ENCODE measurements at regions not wholly inside any gene's neighbourhood (a gene's known extent, or its start where the extent isn't known, plus 50 kb on each side); places are given as distances from the start of the nearest gene placed in this dataset.
"Not testable (repeated sequence)": the region's sequence is repeated elsewhere in the genome, so short reads cannot be mapped to it uniquely, and the experiment has no call there.

- no peak overlapping the region for H3K4me3 ChIP-seq (ENCODE audit: low read length in 2 of 2)
- H3K4me1 ChIP-seq (ENCODE audit: control insufficient read depth in 2 of 2, insufficient read depth in 1 of 2, low read depth in 1 of 2, low read length in 2 of 2) = no peaks in the 10 kb centered on the region
- H3K18ac ChIP-seq (ENCODE audit: low read length) = no peak overlapping the region
- H3K79me1 ChIP-seq (ENCODE audit: low read depth, low read length) = no peaks in the 10 kb centered on the region
- no peak overlapping the region for H3K27ac ChIP-seq (replicated peaks; ENCODE audit: low read length)
- no peaks in the 10 kb centered on the region for H3K27me3 ChIP-seq (ENCODE audit: control insufficient read depth in 3 of 3, insufficient read depth in 3 of 3, low read depth in 1 of 3, low read length in 3 of 3)
- H3K4ac ChIP-seq (ENCODE audit: low read length) = no peak overlapping the region
- no peak overlapping the region for H2BK12ac ChIP-seq (ENCODE audit: low read length)
- H2BK15ac ChIP-seq (ENCODE audit: low read length) = no peak overlapping the region
- no peak overlapping the region for H2BK5ac ChIP-seq (ENCODE audit: low read length)
- H2AFZ ChIP-seq (ENCODE audit: low read length) = no peak overlapping the region
- no peak overlapping the region for H3K23ac ChIP-seq (ENCODE audit: low read depth, low read length, poor library complexity)
- H3K14ac ChIP-seq (ENCODE audit: low read length) = no peak overlapping the region
- H3K9me3 ChIP-seq (replicated peaks in 1 of 2; ENCODE audit: control insufficient read depth in 2 of 2, insufficient read depth in 1 of 2, low read depth in 1 of 2, low read length in 2 of 2) = no peaks in the 10 kb centered on the region
- DNase-seq (ENCODE audit: low spot score) = no peak
- H3K9ac ChIP-seq (ENCODE audit: low read depth, low read length, poor library complexity) = no peak overlapping the region
- no peak overlapping the region for H4K91ac ChIP-seq (ENCODE audit: low read depth, low read length, poor library complexity)
- H3K4me2 ChIP-seq (ENCODE audit: insufficient read depth, low read length, poor library complexity, severe bottlenecking) = no peak overlapping the region
- no peaks in the 10 kb centered on the region for H3K36me3 ChIP-seq (replicated peaks in 1 of 2; ENCODE audit: control insufficient read depth in 2 of 2, insufficient read depth in 2 of 2, low read length in 2 of 2)
- no peak overlapping the region for H2AK5ac ChIP-seq (ENCODE audit: low read depth, low read length)
- WGBS, 2 donors (ENCODE audit: extremely low coverage in 2 of 2, insufficient read length in 2 of 2, insufficient replicate concordance in 1 of 2) = no CpG with 5 or more reads among the region's 4 CpGs
- no peak overlapping the region for H2BK120ac ChIP-seq (ENCODE audit: low read depth, low read length)
- H4K8ac ChIP-seq (ENCODE audit: low read depth, low read length) = no peak overlapping the region
Observed at GRCh38 chr5:23994581-23995370, 487.4 kb downstream of the PRDM9 start.

DNA sequence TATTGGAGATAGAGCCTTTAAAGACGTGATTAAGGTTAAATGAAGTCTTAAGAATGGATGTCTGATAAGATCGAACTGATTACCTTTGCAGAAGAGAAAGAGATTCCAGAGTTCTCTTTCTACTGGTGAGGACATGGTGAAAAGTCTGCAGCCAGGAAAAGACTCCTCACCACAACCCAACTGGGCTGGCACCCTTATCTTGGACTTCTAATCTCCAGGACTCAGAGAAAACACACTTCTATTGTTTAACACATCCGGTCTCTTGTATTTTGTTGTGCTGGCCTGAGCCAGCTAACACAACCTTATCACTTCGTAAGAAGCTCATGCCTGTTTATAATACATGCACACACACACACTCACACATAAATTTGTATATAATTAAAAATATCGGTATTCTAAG, 489.1 kb downstream of the PRDM9 start:
- Histone ChIP-seq H3K4me1 (ENCODE audit: control insufficient read depth in 2 of 2, insufficient read depth in 1 of 2, low read depth in 1 of 2, low read length in 2 of 2) (no peaks in the 10 kb centered on the region), H3K4ac (ENCODE audit: low read length) (no peak overlapping the region), H2BK12ac (ENCODE audit: low read length) (no peak overlapping the region), H3K4me2 (ENCODE audit: insufficient read depth, low read length, poor library complexity, severe bottlenecking) (no peak overlapping the region), H3K4me3 (ENCODE audit: low read length in 2 of 2) (no peak overlapping the region), H3K23ac (ENCODE audit: low read depth, low read length, poor library complexity) (no peak overlapping the region), H2AK5ac (ENCODE audit: low read depth, low read length) (no peak overlapping the region), H2BK15ac (ENCODE audit: low read length) (no peak overlapping the region), H3K18ac (ENCODE audit: low read length) (no peak overlapping the region), H3K27me3 (ENCODE audit: control insufficient read depth in 3 of 3, insufficient read depth in 3 of 3, low read depth in 1 of 3, low read length in 3 of 3) (no peaks in the 10 kb centered on the region), H2BK5ac (ENCODE audit: low read length) (no peak overlapping the region), H3K79me1 (ENCODE audit: low read depth, low read length) (no peaks in the 10 kb centered on the region), H2AFZ (ENCODE audit: low read length) (no peak overlapping the region), H3K9ac (ENCODE audit: low read depth, low read length, poor library complexity) (no peak overlapping the region), H4K91ac (ENCODE audit: low read depth, low read length, poor library complexity) (no peak overlapping the region), H4K8ac (ENCODE audit: low read depth, low read length) (no peak overlapping the region), H3K9me3 (replicated peaks in 1 of 2; ENCODE audit: control insufficient read depth in 2 of 2, insufficient read depth in 1 of 2, low read depth in 1 of 2, low read length in 2 of 2) (no peaks in the 10 kb centered on the region), H3K27ac (replicated peaks; ENCODE audit: low read length) (no peak overlapping the region), H3K14ac (ENCODE audit: low read length) (no peak overlapping the region), H2BK120ac (ENCODE audit: low read depth, low read length) (no peak overlapping the region), H3K36me3 (replicated peaks in 1 of 2; ENCODE audit: control insufficient read depth in 2 of 2, insufficient read depth in 2 of 2, low read length in 2 of 2) (no peaks in the 10 kb centered on the region)
- WGBS, 2 donors (ENCODE audit: extremely low coverage in 2 of 2, insufficient read length in 2 of 2, insufficient replicate concordance in 1 of 2) = no CpG with 5 or more reads among the region's 5 CpGs
- DNase-seq (ENCODE audit: low spot score) = no peak

DNA sequence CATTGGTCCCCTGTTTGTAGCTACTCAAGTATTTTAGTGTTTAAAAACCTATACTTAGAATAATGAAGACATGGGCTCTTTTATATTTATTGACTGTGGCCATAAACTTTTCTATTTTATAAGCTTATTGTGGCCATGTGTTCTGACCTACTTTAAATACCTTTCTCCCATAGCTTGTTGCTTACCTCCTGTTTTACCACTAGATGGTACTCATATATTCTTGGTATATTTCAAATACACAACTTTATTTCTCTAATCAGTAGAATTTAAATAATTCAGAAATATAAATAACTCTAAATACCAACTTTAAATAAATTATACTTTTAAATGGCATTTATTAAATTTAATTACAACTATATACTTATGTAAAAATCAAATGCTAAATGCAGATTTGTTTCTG, 498.0 kb downstream of the PRDM9 start:
- H3K23ac ChIP-seq (ENCODE audit: low read depth, low read length, poor library complexity) = no peak overlapping the region
- no peak overlapping the region for H2AFZ ChIP-seq (ENCODE audit: low read length)
- no peak overlapping the region for H3K9ac ChIP-seq (ENCODE audit: low read depth, low read length, poor library complexity)
- no peak overlapping the region for H4K91ac ChIP-seq (ENCODE audit: low read depth, low read length, poor library complexity)
- no peak overlapping the region for H3K18ac ChIP-seq (ENCODE audit: low read length)
- H3K14ac ChIP-seq (ENCODE audit: low read length) = no peak overlapping the region
- no peak overlapping the region for H3K4me2 ChIP-seq (ENCODE audit: insufficient read depth, low read length, poor library complexity, severe bottlenecking)
- no peaks in the 10 kb centered on the region for H3K79me1 ChIP-seq (ENCODE audit: low read depth, low read length)
- H4K8ac ChIP-seq (ENCODE audit: low read depth, low read length) = no peak overlapping the region
- H3K27ac ChIP-seq (replicated peaks; ENCODE audit: low read length) = no peak overlapping the region
- H2BK12ac ChIP-seq (ENCODE audit: low read length) = no peak overlapping the region
- H3K4me3 ChIP-seq (ENCODE audit: low read length in 2 of 2) = no peak overlapping the region
- H3K27me3 ChIP-seq (ENCODE audit: control insufficient read depth in 3 of 3, insufficient read depth in 3 of 3, low read depth in 1 of 3, low read length in 3 of 3) = no peaks in the 10 kb centered on the region
- DNase-seq (ENCODE audit: low spot score) = no peak
- H3K4me1 ChIP-seq (ENCODE audit: control insufficient read depth in 2 of 2, insufficient read depth in 1 of 2, low read depth in 1 of 2, low read length in 2 of 2) = peaks cover 0 to 5% of the 10 kb centered on the region in 2 donors
- H3K9me3 ChIP-seq (replicated peaks in 1 of 2; ENCODE audit: control insufficient read depth in 2 of 2, insufficient read depth in 1 of 2, low read depth in 1 of 2, low read length in 2 of 2) = no peaks in the 10 kb centered on the region
- H3K36me3 ChIP-seq (replicated peaks in 1 of 2; ENCODE audit: control insufficient read depth in 2 of 2, insufficient read depth in 2 of 2, low read length in 2 of 2) = no peaks in the 10 kb centered on the region
- no peak overlapping the region for H2BK5ac ChIP-seq (ENCODE audit: low read length)
- no peak overlapping the region for H2BK15ac ChIP-seq (ENCODE audit: low read length)
- H2AK5ac ChIP-seq (ENCODE audit: low read depth, low read length) = no peak overlapping the region
- H3K4ac ChIP-seq (ENCODE audit: low read length) = no peak overlapping the region
- H2BK120ac ChIP-seq (ENCODE audit: low read depth, low read length) = no peak overlapping the region

DNA sequence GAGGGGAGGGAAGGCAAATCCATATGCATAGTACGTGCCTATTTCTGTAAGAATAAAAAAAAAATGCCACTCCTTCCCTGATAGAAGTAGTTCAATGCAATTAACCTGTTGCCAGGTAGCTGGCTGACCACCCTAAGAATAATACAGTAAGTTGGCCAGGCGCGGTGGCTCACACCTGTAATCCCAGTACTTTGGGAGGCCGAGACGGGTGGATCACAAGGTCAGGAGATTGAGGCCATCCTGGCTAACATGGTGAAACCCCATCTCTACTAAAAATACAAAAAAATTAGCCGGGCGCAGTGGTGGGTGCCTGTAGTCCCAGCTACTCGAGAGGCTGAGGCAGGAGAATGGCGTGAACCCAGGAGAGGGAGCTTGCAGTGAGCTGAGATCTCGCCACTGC, 510.3 kb downstream of the PRDM9 start:
- not testable (repeated sequence) for H3K27ac ChIP-seq (replicated peaks; ENCODE audit: low read length); H3K4me3 ChIP-seq (ENCODE audit: low read length in 2 of 2); H3K27me3 ChIP-seq (ENCODE audit: control insufficient read depth in 3 of 3, insufficient read depth in 3 of 3, low read depth in 1 of 3, low read length in 3 of 3); H2AK5ac ChIP-seq (ENCODE audit: low read depth, low read length); H2BK120ac ChIP-seq (ENCODE audit: low read depth, low read length); H3K18ac ChIP-seq (ENCODE audit: low read length); H3K4ac ChIP-seq (ENCODE audit: low read length); H2BK15ac ChIP-seq (ENCODE audit: low read length); H3K4me2 ChIP-seq (ENCODE audit: insufficient read depth, low read length, poor library complexity, severe bottlenecking); H3K23ac ChIP-seq (ENCODE audit: low read depth, low read length, poor library complexity); H3K79me1 ChIP-seq (ENCODE audit: low read depth, low read length); H4K91ac ChIP-seq (ENCODE audit: low read depth, low read length, poor library complexity); H3K36me3 ChIP-seq (replicated peaks in 1 of 2; ENCODE audit: control insufficient read depth in 2 of 2, insufficient read depth in 2 of 2, low read length in 2 of 2); H2BK5ac ChIP-seq (ENCODE audit: low read length); H3K9me3 ChIP-seq (replicated peaks in 1 of 2; ENCODE audit: control insufficient read depth in 2 of 2, insufficient read depth in 1 of 2, low read depth in 1 of 2, low read length in 2 of 2); H3K4me1 ChIP-seq (ENCODE audit: control insufficient read depth in 2 of 2, insufficient read depth in 1 of 2, low read depth in 1 of 2, low read length in 2 of 2); H3K14ac ChIP-seq (ENCODE audit: low read length); H3K9ac ChIP-seq (ENCODE audit: low read depth, low read length, poor library complexity); H4K8ac ChIP-seq (ENCODE audit: low read depth, low read length); DNase-seq (ENCODE audit: low spot score); H2AFZ ChIP-seq (ENCODE audit: low read length); H2BK12ac ChIP-seq (ENCODE audit: low read length)
- WGBS, 2 donors (ENCODE audit: extremely low coverage in 2 of 2, insufficient read length in 2 of 2, insufficient replicate concordance in 1 of 2) = no CpG with 5 or more reads among the region's 10 CpGs
